Lower lobe of right lung (tissue), 2 donors: ENCODE measurements at regions not wholly inside any gene's neighbourhood (a gene's known extent, or its start where the extent isn't known, plus 50 kb on each side); places are given as distances from the start of the nearest gene placed in this dataset.
A peak's percentile ranks its signal among the peaks of the same experiment; 100 is the strongest.

ENCODE experiments used
- ATAC-seq, 2 donors: fragments of 200-7000 bp; cut with Tn5 transposase; one replicate each; pipeline ENCODE4 v1.9.1; 2020 to 2022; ENCODE audit warnings: mild to moderate bottlenecking in 2 of 2, moderate library complexity in 2 of 2
- DNase-seq: peaks from one replicate; pipeline ENCODE4 v3.0.0-alpha.2; 2020
- H3K27ac ChIP-seq: fragments of 200-600 bp; one replicate; pipeline ENCODE4 v1.8.0; 2022
- H3K27me3 ChIP-seq: fragments of 200-600 bp; one replicate; pipeline ENCODE4 v1.8.0; 2022; ENCODE audit warnings: low read depth
- H3K36me3 ChIP-seq: fragments of 200-600 bp; one replicate; pipeline ENCODE4 v1.8.0; 2022; ENCODE audit warnings: mild to moderate bottlenecking
- H3K4me1 ChIP-seq: fragments of 200-600 bp; one replicate; pipeline ENCODE4 v1.8.0; 2022
- H3K4me3 ChIP-seq: fragments of 200-600 bp; one replicate; pipeline ENCODE4 v1.8.0; 2022; ENCODE audit warnings: mild to moderate bottlenecking
- H3K9me3 ChIP-seq: fragments of 200-600 bp; one replicate; pipeline ENCODE4 v1.8.0; 2022
- CTCF ChIP-seq: fragments of 200-600 bp; IDR thresholded peaks from one replicate; pipeline ENCODE4 v1.8.0; 2022; ENCODE audit warnings: antibody characterized with exemption, mild to moderate bottlenecking
- intact Hi-C: fragments of 100-400 bp; cut with DNase I; formaldehyde crosslinking; loops from one replicate; pipeline ENCODE4 v1.11.0; 2022
- donor health status: DM: no; HTN: yes; CAD: no; lungs with severe emphysema.

- Histone ChIP-seq H3K27me3 (no peaks in the 10 kb centered on the region), H3K4me1 (no peaks in the 10 kb centered on the region), H3K36me3 (no peaks in the 10 kb centered on the region), H3K27ac (no peak overlapping the region), H3K4me3 (no peak overlapping the region), H3K9me3 (no peaks in the 10 kb centered on the region)
- intact Hi-C loops: no loop called here
- DNase-seq: no peak
- no peak for TF ChIP-seq CTCF
- ATAC-seq: no peak
These were observed 662.6 kb downstream of the BCKDHB start for GRCh38 chr6:80769106-80769505.

GRCh38 chr6:80767808-80768207 lies 661.3 kb downstream of the BCKDHB start:
- no peak for TF ChIP-seq CTCF
- H3K4me1 ChIP-seq: no peaks in the 10 kb centered on the region
- no peaks in the 10 kb centered on the region for H3K9me3 ChIP-seq
- ATAC-seq: peak in 1 of 2 donors; percentile 42
- no peak overlapping the region for H3K4me3 ChIP-seq
- no peak overlapping the region for H3K27ac ChIP-seq
- H3K36me3 ChIP-seq: no peaks in the 10 kb centered on the region
- no peaks in the 10 kb centered on the region for H3K27me3 ChIP-seq
- DNase-seq: no peak
- intact Hi-C loops: no loop called here

- Histone ChIP-seq H3K27ac (no peak overlapping the region), H3K9me3 (no peaks in the 10 kb centered on the region), H3K4me1 (no peaks in the 10 kb centered on the region), H3K27me3 (no peaks in the 10 kb centered on the region), H3K36me3 (no peaks in the 10 kb centered on the region), H3K4me3 (no peak overlapping the region)
- no peak for ATAC-seq
- intact Hi-C loops: no loop called here
- TF ChIP-seq CTCF: no peak
- no peak for DNase-seq
These were observed 637.7 kb downstream of the BCKDHB start for GRCh38 chr6:80744213-80744612.

GRCh38 chr6:80742481-80742880 lies 636.0 kb downstream of the BCKDHB start:
- Histone ChIP-seq H3K27ac (no peak overlapping the region), H3K4me3 (no peak overlapping the region), H3K9me3 (no peaks in the 10 kb centered on the region), H3K4me1 (no peaks in the 10 kb centered on the region), H3K27me3 (no peaks in the 10 kb centered on the region), H3K36me3 (no peaks in the 10 kb centered on the region)
- intact Hi-C loops: no loop called here
- no peak for TF ChIP-seq CTCF
- no peak for DNase-seq
- no peak for ATAC-seq

GRCh38 chr6:80733641-80734040 lies 627.2 kb downstream of the BCKDHB start:
- no peak for TF ChIP-seq CTCF
- no peaks in the 10 kb centered on the region for H3K4me1 ChIP-seq
- H3K9me3 ChIP-seq: no peaks in the 10 kb centered on the region
- DNase-seq (no peak), ATAC-seq (no peak)
- H3K27ac ChIP-seq: no peak overlapping the region
- H3K27me3 ChIP-seq: no peaks in the 10 kb centered on the region
- no peaks in the 10 kb centered on the region for H3K36me3 ChIP-seq
- intact Hi-C loops: no loop called here
- no peak overlapping the region for H3K4me3 ChIP-seq

GRCh38 chr6:80728830-80729229 lies 622.4 kb downstream of the BCKDHB start:
- ATAC-seq (no peak), DNase-seq (no peak)
- Histone ChIP-seq H3K27me3 (no peaks in the 10 kb centered on the region), H3K36me3 (no peaks in the 10 kb centered on the region), H3K4me3 (no peak overlapping the region), H3K4me1 (no peaks in the 10 kb centered on the region), H3K9me3 (no peaks in the 10 kb centered on the region), H3K27ac (no peak overlapping the region)
- intact Hi-C loops: no loop called here
- no peak for TF ChIP-seq CTCF
